K562 (cell line): ENCODE measurements at regions not wholly inside any gene's neighbourhood (a gene's known extent, or its start where the extent isn't known, plus 50 kb on each side); places are given as distances from the start of the nearest gene placed in this dataset.

ENCODE experiments used
- CAMTA2 ChIP-seq: fragments of 250-450 bp; sonication (Bioruptor Pico); conservative IDR thresholded peaks from 2 replicates; pipeline ENCODE4 v1.5.1; 2022
- CBFB ChIP-seq: sonication (generic); formaldehyde crosslinking; IDR thresholded peaks from 2 replicates; pipeline ENCODE4 v1.4.0; 2020; ENCODE audit warnings: mild to moderate bottlenecking, missing genetic modification reagents
- LEF1 ChIP-seq: fragments of 450-650 bp; IDR thresholded peaks from 2 replicates; pipeline ENCODE4 v1.6.1; 2016; ENCODE audit warnings: mild to moderate bottlenecking
- SMARCB1 ChIP-seq: IDR thresholded peaks from 2 replicates; pipeline ENCODE4 v1.6.1; 2011; ENCODE audit warnings: improper control_type of control experiment, low read depth; ENCODE audit not compliant: insufficient read length
- TEAD4 ChIP-seq, 2 experiments: sonication (generic) in 1 of 2; formaldehyde crosslinking in 1 of 2; IDR thresholded peaks; 2 replicates each; pipeline versions ENCODE4 v1.6.1 to v1.8.0; 2012 to 2022; ENCODE audit warnings: borderline replicate concordance in 1 of 2, inconsistent platforms in 1 of 2, low read length in 1 of 2, mild to moderate bottlenecking in 1 of 2, missing genetic modification reagents in 1 of 2
- ZNF77 ChIP-seq: fragments of 250-450 bp; sonication (Bioruptor Pico); IDR thresholded peaks from 2 replicates; pipeline ENCODE4 v1.5.0; 2020
- TF ChIP-seq, protein P1 (sequence below), 2 experiments: fragments of 450-650 bp in 1 of 2; sonication (generic) in 1 of 2; formaldehyde crosslinking; conservative IDR thresholded peaks; 2 replicates each; pipeline versions ENCODE4 v1.4.0 to v1.8.1; 2020 to 2022; ENCODE audit warnings: mild to moderate bottlenecking in 1 of 2, missing genetic modification reagents in 1 of 2
- TF ChIP-seq, protein P2 (sequence below): sonication (generic); formaldehyde crosslinking; IDR thresholded peaks from 2 replicates; pipeline ENCODE4 v1.8.1; 2023; ENCODE audit warnings: mild to moderate bottlenecking, missing genetic modification reagents
- TF ChIP-seq, protein P3 (sequence below): sonication (generic); formaldehyde crosslinking; IDR thresholded peaks from 2 replicates; pipeline ENCODE4 v1.8.0; 2022; ENCODE audit warnings: mild to moderate bottlenecking, low read depth, missing genetic modification reagents
- TF ChIP-seq, protein P4 (sequence below): fragments of 250-450 bp; sonication (Bioruptor Pico); IDR thresholded peaks from 2 replicates; pipeline ENCODE4 v1.9.0; 2021; ENCODE audit warnings: mild to moderate bottlenecking, inconsistent platforms

DNA sequence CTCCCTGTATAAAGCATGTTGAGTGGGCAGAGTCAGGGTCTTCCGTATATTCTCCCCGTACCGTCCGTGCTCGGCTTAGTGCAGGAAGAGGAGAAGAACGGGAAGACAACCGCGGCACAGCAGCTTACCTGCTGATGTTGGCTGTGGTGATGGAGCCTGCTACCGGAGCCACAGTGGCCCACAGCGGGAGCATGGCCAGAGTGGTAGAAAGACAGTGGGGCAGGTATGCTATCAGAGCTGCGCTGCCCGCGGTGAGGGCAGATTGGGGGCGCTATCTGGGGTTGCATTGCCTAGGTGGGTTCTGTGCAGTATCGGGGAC lies 120.7 kb upstream of the VPREB1 start (continued):
- TF ChIP-seq, protein P1, sequence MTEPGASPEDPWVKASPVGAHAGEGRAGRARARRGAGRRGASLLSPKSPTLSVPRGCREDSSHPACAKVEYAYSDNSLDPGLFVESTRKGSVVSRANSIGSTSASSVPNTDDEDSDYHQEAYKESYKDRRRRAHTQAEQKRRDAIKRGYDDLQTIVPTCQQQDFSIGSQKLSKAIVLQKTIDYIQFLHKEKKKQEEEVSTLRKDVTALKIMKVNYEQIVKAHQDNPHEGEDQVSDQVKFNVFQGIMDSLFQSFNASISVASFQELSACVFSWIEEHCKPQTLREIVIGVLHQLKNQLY (CRISPR knock-in tag; conservative IDR thresholded peaks at IDR 0.05) = 0 out of 4 replicates have a peak, but pooled peaks of 1 of the 2 experiments have one; percentile 23
- TF ChIP-seq TEAD4 (IDR thresholded peaks at IDR 0.05; ENCODE audit: low read length) (no peak), TEAD4 (CRISPR knock-in tag; IDR thresholded peaks at IDR 0.05; ENCODE audit: borderline replicate concordance) (0 out of 2 replicates have a peak, but pooled peaks have one; percentile 1), ZNF77 (CRISPR knock-in tag) (0 out of 2 replicates have a peak, but pooled peaks have one; percentile 56), LEF1 (no peak), CBFB (CRISPR knock-in tag) (peak; percentile 52; the same call in 1 of the 2 replicates), CAMTA2 (CRISPR knock-in tag) (no peak), SMARCB1 (no peak)
- TF ChIP-seq, protein P2, sequence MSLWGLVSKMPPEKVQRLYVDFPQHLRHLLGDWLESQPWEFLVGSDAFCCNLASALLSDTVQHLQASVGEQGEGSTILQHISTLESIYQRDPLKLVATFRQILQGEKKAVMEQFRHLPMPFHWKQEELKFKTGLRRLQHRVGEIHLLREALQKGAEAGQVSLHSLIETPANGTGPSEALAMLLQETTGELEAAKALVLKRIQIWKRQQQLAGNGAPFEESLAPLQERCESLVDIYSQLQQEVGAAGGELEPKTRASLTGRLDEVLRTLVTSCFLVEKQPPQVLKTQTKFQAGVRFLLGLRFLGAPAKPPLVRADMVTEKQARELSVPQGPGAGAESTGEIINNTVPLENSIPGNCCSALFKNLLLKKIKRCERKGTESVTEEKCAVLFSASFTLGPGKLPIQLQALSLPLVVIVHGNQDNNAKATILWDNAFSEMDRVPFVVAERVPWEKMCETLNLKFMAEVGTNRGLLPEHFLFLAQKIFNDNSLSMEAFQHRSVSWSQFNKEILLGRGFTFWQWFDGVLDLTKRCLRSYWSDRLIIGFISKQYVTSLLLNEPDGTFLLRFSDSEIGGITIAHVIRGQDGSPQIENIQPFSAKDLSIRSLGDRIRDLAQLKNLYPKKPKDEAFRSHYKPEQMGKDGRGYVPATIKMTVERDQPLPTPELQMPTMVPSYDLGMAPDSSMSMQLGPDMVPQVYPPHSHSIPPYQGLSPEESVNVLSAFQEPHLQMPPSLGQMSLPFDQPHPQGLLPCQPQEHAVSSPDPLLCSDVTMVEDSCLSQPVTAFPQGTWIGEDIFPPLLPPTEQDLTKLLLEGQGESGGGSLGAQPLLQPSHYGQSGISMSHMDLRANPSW (CRISPR knock-in tag) = no peak
- TF ChIP-seq, protein P3, sequence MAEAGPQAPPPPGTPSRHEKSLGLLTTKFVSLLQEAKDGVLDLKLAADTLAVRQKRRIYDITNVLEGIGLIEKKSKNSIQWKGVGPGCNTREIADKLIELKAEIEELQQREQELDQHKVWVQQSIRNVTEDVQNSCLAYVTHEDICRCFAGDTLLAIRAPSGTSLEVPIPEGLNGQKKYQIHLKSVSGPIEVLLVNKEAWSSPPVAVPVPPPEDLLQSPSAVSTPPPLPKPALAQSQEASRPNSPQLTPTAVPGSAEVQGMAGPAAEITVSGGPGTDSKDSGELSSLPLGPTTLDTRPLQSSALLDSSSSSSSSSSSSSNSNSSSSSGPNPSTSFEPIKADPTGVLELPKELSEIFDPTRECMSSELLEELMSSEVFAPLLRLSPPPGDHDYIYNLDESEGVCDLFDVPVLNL (CRISPR knock-in tag) = peak; percentile 20; the same call in 1 of the 2 replicates
- TF ChIP-seq, protein P4, sequence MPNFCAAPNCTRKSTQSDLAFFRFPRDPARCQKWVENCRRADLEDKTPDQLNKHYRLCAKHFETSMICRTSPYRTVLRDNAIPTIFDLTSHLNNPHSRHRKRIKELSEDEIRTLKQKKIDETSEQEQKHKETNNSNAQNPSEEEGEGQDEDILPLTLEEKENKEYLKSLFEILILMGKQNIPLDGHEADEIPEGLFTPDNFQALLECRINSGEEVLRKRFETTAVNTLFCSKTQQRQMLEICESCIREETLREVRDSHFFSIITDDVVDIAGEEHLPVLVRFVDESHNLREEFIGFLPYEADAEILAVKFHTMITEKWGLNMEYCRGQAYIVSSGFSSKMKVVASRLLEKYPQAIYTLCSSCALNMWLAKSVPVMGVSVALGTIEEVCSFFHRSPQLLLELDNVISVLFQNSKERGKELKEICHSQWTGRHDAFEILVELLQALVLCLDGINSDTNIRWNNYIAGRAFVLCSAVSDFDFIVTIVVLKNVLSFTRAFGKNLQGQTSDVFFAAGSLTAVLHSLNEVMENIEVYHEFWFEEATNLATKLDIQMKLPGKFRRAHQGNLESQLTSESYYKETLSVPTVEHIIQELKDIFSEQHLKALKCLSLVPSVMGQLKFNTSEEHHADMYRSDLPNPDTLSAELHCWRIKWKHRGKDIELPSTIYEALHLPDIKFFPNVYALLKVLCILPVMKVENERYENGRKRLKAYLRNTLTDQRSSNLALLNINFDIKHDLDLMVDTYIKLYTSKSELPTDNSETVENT (CRISPR knock-in tag) = 0 out of 2 replicates have a peak, but pooled peaks have one; percentile 68
